ENCODE measurements at regions not wholly inside any gene's neighbourhood (a gene's known extent, or its start where the extent isn't known, plus 50 kb on each side); places are given as distances from the start of the nearest gene placed in this dataset.

GRCh38 chr1:201589186-201589585, 50.3 kb downstream of the NAV1 start:
- no peak for DNase-seq (ENCODE audit: low read depth)

- no peak for DNase-seq (ENCODE audit: low read depth)
Measured at GRCh38 chr1:201590474-201590873, 51.5 kb downstream of the NAV1 start.

- DNase-seq (ENCODE audit: low read depth): no peak
Measured at GRCh38 chr1:201591348-201591747, 52.4 kb downstream of the NAV1 start.

- DNase-seq (ENCODE audit: low read depth): no peak
Measured at GRCh38 chr1:201591981-201592380, 53.1 kb downstream of the NAV1 start.

GRCh38 chr1:201593200-201593921, 54.4 kb downstream of the NAV1 start:
- no peak for DNase-seq (ENCODE audit: low read depth)

- DNase-seq (ENCODE audit: low read depth): no peak
Measured at GRCh38 chr1:201594575-201595245, 55.8 kb downstream of the NAV1 start.

GRCh38 chr1:201595381-201595780, 56.5 kb downstream of the NAV1 start:
- no peak for DNase-seq (ENCODE audit: low read depth)

GRCh38 chr1:201596101-201596868, 57.4 kb downstream of the NAV1 start:
- no peak for DNase-seq (ENCODE audit: low read depth)

- DNase-seq (ENCODE audit: low read depth): no peak
Measured at GRCh38 chr1:201597551-201598230, 58.8 kb downstream of the NAV1 start.

- DNase-seq (ENCODE audit: low read depth): no peak
Measured at GRCh38 chr1:201598396-201598795, 59.5 kb downstream of the NAV1 start.

- DNase-seq (ENCODE audit: low read depth): no peak
Measured at GRCh38 chr1:201598973-201599372, 60.0 kb downstream of the NAV1 start.

GRCh38 chr1:201599548-201599947, 60.6 kb downstream of the NAV1 start:
- no peak for DNase-seq (ENCODE audit: low read depth)

GRCh38 chr1:201602413-201603265, 63.7 kb downstream of the NAV1 start:
- no peak for DNase-seq (ENCODE audit: low read depth)

- DNase-seq (ENCODE audit: low read depth): no peak
Measured at GRCh38 chr1:201603613-201604232, 64.8 kb downstream of the NAV1 start.

GRCh38 chr1:201605385-201606010, 66.6 kb downstream of the NAV1 start:
- DNase-seq (ENCODE audit: low read depth): no peak

GRCh38 chr1:201606096-201606495, 67.2 kb downstream of the NAV1 start:
- no peak for DNase-seq (ENCODE audit: low read depth)

- DNase-seq (ENCODE audit: low read depth): no peak
Measured at GRCh38 chr1:201606623-201607022, 67.7 kb downstream of the NAV1 start.

- DNase-seq (ENCODE audit: low read depth): no peak
Measured at GRCh38 chr1:201608635-201609395, 69.9 kb downstream of the NAV1 start.

- no peak for DNase-seq (ENCODE audit: low read depth)
Measured at GRCh38 chr1:201609661-201610318, 70.9 kb downstream of the NAV1 start.

Data from activated T-helper 1 cell treated with Interleukin-2 at 50 U/mL for 16 hours (primary cell).